SK-N-MC (cell line): ENCODE measurements at regions not wholly inside any gene's neighbourhood (a gene's known extent, or its start where the extent isn't known, plus 50 kb on each side); places are given as distances from the start of the nearest gene placed in this dataset.

Experiments
- EZH2 ChIP-seq: fragments of 200-600 bp; sonication (generic); IDR thresholded peaks from one replicate; pipeline ENCODE4 v1.6.1; 2017; ENCODE audit warnings: antibody characterized with exemption
- POLR2AphosphoS5 ChIP-seq: IDR thresholded peaks from 2 replicates; pipeline ENCODE4 v1.6.1; 2012; ENCODE audit warnings: mild to moderate bottlenecking, low read depth, low read length, borderline replicate concordance

- no peak for TF ChIP-seq POLR2AphosphoS5
- no peak for TF ChIP-seq EZH2
Measured at GRCh38 chr2:238742664-238743063, 105.2 kb upstream of the TWIST2 start.
